ENCODE measurements at regions not wholly inside any gene's neighbourhood (a gene's known extent, or its start where the extent isn't known, plus 50 kb on each side); places are given as distances from the start of the nearest gene placed in this dataset.

DNA sequence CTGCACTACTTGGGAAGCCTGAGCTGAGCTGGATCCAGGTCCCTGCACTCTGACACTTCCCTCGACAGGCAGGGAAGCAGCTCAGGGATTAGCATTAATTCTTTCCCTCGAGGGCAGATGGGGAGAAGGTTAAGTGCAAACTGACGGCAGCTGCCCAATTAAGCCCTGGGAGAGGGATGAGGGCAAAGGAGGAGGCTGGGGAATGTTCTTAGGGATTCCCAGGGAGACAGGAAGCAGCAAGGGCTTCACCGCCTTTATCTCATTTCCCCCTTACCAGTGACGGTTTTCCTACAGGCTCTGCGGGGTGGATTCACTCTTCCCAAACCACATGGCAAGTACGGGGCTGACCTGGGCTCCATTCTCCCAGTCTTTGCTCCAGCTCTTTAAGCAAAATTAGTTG, 519.0 kb upstream of the PROK2 start:
- no peak for DNase-seq (ENCODE audit: low read depth in 2 of 2)

DNA sequence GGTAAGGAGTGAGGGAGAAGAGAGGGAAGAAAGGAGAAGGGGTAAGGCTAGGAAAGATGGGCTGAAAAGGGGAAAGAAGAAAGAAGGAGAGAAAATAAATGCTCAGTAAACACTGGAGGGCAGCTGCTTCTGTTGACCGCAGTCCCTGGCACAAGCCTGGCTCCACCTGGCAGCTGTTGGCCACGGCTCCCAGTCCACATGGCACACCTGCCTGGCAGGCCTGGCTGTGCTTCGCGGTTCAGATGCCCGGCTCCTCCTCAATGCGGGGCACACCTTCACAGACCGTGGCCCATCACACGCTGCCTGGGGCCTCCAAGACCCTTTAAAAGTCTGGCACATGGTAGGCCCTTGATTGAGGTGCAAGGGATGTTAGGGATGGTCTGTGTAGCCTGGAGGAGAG, 516.8 kb upstream of the PROK2 start:
- no peak for DNase-seq (ENCODE audit: low read depth in 2 of 2)

DNA sequence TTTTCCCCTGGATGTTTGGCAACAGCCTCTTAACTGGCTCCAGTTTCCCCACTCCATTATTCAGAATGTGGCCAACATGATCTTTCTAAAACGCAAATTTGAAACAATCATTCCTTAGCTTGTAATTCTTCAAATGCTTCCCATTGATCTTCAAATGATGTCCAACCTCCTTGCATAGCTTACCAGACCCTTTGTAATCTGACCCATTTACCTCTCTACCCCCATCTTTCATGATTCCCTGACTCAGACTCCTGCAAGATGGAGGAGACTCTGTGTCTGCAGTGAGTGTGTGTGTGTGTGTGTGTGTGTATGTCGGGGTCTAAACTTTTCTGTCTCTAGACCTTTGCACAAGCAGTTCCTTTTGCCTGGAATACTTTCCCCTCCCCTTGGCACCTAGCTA, 515.7 kb upstream of the PROK2 start:
- no peak for DNase-seq (ENCODE audit: low read depth in 2 of 2)

GRCh38 chr3:72299823-72300222, 514.9 kb upstream of the PROK2 start:
- DNase-seq (ENCODE audit: low read depth in 2 of 2) = no peak

- no peak for DNase-seq (ENCODE audit: low read depth in 2 of 2)
Observed at GRCh38 chr3:72299321-72299802, 514.4 kb upstream of the PROK2 start.

- DNase-seq (ENCODE audit: low read depth in 2 of 2) = no peak
Observed at GRCh38 chr3:72298201-72299152, 513.5 kb upstream of the PROK2 start.

- no peak for DNase-seq (ENCODE audit: low read depth in 2 of 2)
Observed at GRCh38 chr3:72297481-72297880, 512.5 kb upstream of the PROK2 start.

DNA sequence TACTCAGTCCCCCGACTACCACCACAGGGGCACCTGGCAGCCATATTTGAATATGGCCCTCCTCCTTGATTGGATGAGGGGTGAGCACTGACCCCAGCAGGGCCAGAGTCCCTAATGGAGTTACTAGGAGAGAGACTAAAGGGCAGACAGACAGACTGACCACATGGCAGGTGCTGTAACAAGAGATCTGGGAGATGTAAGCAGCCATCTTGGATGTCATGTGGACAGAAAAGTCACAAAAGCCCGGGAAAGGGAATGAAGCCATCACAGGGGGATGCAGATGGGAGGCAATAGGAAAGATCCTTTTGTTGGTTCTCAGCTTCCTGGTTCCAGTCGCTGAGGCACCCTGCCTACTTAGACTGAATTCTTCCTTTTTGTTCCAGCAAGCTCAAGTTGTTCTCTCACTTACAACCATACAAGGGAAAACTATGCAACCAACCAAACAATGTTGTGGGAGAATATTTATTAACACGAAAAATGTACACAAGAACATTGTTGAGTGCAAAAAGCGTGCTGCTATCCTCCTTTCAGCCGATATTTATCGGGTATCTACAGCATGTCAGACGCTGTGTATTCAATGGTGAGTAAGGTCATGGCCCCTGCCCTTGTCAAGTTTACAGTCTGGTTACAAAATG, 511.6 kb upstream of the PROK2 start:
- no peak for DNase-seq (ENCODE audit: low read depth in 2 of 2)

- DNase-seq (ENCODE audit: low read depth in 2 of 2) = no peak
Observed at GRCh38 chr3:72295962-72296450, 511.1 kb upstream of the PROK2 start.

DNA sequence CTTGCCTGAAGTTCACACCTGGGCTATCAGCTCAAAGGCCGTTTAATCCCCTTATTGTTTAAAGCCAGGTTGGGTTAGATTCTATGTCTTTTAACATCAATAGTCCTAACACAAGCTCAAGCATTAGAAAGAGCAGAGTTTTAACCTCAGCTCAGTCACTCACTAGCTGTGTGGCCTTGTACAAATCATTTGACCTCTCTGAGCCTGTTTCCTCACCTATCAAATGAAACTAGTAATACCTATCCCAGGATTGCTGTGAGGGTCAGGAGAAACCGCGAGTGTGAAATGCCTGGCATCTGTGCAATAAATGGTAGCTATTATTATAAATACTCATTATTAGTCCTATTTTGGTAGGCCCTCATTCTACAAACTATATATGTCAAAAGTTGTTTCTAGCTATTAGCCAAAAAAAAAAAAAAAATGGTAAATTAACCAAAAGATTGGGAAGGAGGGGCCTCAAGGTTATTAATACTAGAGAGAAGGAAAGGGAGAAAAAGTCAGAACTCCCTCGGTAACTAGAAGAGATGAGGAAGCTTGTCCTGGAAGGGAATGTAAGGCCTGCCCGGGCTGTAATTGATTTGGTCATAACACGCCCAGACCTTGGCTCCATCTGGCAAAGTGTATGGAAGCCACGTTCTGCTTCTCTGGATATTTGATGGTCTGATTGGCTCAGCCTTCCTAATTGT, 510.5 kb upstream of the PROK2 start:
- DNase-seq (ENCODE audit: low read depth in 2 of 2) = no peak

GRCh38 chr3:72290859-72291638, 506.1 kb upstream of the PROK2 start:
- DNase-seq (ENCODE audit: low read depth in 2 of 2) = no peak

- DNase-seq (ENCODE audit: low read depth in 2 of 2) = no peak
Observed at GRCh38 chr3:72289692-72290071, 504.7 kb upstream of the PROK2 start.

- no peak for DNase-seq (ENCODE audit: low read depth in 2 of 2)
Observed at GRCh38 chr3:72288955-72289691, 504.2 kb upstream of the PROK2 start.

DNA sequence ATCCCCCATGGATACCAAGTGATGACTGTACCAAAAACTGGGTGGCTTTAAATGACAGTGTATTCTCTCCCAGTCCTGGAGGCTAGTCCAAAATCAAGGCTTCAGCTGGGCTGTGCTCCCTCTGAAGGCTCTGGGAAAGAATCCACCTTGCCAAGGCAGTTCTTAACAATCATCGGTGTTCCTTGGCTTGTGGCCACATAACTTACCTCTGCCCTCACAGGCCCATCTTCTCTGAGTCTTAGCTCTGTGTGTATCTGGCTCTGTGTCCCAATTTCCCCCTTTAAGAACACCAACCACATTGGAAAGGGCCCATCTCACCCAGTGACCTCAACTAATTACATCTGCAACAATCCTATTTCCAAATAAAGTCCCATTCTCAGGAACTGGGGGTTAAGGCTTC, 503.0 kb upstream of the PROK2 start:
- DNase-seq (ENCODE audit: low read depth in 2 of 2) = no peak

- DNase-seq (ENCODE audit: low read depth in 2 of 2) = no peak
Observed at GRCh38 chr3:72285502-72285901, 500.6 kb upstream of the PROK2 start.

DNA sequence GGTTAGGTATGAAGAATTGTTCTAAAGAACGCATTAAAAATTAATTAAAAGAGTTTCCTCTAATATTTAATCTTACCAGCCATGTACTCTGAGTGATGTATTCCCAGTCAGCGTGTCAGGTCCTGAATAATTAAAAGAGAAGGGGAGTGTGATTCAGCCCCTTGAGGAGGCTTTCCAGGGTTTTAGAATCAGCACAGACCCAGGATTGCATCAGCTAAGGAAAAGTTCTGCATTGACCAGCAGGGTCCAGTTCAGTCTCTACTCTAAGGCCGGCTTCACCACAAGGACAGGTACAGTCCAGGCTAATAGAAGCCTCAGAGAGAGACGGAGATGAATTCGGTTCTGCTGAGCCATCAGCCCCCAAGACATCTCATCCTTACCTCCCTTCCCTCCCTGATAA, 499.5 kb upstream of the PROK2 start:
- no peak for DNase-seq (ENCODE audit: low read depth in 2 of 2)

DNA sequence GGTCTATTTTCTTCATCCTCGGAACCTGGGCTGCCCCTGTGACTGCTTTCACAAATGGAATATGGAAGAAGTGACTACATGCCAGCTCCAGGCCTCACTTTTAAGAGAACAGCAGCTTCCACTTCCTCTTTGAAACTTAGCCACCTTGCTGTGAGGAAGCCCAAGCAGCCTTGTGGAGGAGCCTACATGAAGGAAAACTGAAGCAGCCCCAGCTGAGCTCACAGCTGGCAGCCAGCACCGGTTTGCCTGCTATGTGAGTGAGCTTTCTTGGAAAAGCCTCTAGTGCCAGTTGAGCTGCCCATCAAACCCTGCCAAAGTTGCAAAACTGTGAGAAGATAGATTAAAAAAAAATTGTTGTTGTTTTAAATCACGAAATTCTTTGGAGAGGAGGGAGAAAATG, 498.0 kb upstream of the PROK2 start:
- no peak for DNase-seq (ENCODE audit: low read depth in 2 of 2)

- DNase-seq (ENCODE audit: low read depth in 2 of 2) = no peak
Observed at GRCh38 chr3:72281551-72281950, 496.6 kb upstream of the PROK2 start.

GRCh38 chr3:72280876-72281275, 495.9 kb upstream of the PROK2 start:
- no peak for DNase-seq (ENCODE audit: low read depth in 2 of 2)

DNA sequence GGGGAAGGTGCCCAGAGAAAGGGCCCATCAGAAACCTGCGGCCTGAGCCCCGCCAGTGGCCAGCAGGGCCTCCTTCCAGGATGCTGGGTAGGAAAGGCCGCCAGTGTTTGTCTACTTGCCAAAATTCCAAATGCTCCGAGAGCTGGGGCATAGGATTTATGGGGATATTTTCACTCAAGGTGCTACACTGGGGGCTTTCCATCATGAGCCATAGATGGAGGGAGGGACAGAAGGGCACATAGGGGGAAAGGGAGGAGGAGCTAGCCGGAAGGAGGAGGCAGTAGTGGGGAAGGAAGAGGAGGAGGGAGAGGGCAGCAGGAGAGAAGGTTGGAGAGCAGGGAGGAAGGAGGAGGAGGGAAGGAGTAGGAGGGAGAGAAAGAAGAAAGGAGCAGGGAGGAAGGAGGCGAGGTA, 494.7 kb upstream of the PROK2 start:
- DNase-seq (ENCODE audit: low read depth in 2 of 2) = no peak

GRCh38 chr3:72279068-72279604, 494.2 kb upstream of the PROK2 start:
- DNase-seq (ENCODE audit: low read depth in 2 of 2) = no peak

Measured in activated CD4-positive, alpha-beta T cell treated with anti-CD3 and anti-CD28 coated beads for 24 hours (primary cell).